ENCODE measurements at regions not wholly inside any gene's neighbourhood (a gene's known extent, or its start where the extent isn't known, plus 50 kb on each side); places are given as distances from the start of the nearest gene placed in this dataset.

- DNase-seq (no peak), ATAC-seq (no peak)
- WGBS, 4 donors, result 73 to 78% (median 77%) methylated on average over 2 of the region's 2 CpGs
- H3K27me3 ChIP-seq, result peaks cover 0 to 26% (median 5%) of the 10 kb centered on the region in 9 donors
- H3K9me3 ChIP-seq, result peaks cover 0 to 4% (median 0%) of the 10 kb centered on the region in 12 donors
- intact Hi-C loops (cut with DNase I), result no loop called here
- H3K4me3 ChIP-seq, result no peak overlapping the region
- no peak overlapping the region for H3K27ac ChIP-seq
- H3K4me1 ChIP-seq, result no peaks in the 10 kb centered on the region
- no peak for TF ChIP-seq POLR2A (IDR thresholded peaks at IDR 0.05)
- TF ChIP-seq CTCF (IDR thresholded peaks at IDR 0.05), result no peak
- H3K36me3 ChIP-seq, result no peaks in the 10 kb centered on the region
Observed at GRCh38 chr20:48080583-48080982, 295.3 kb upstream of the SULF2 start.

- H3K9me3 ChIP-seq, result no peaks in the 10 kb centered on the region
- intact Hi-C loops (cut with DNase I), result no loop called here
- no peak for DNase-seq
- TF ChIP-seq POLR2A (IDR thresholded peaks at IDR 0.05) (no peak), CTCF (IDR thresholded peaks at IDR 0.05) (no peak)
- WGBS, 4 donors, result 82 to 87% (median 85%) methylated on average over 3 to 5 of the region's 5 CpGs
- no peaks in the 10 kb centered on the region for H3K4me1 ChIP-seq
- peaks cover 0 to 31% (median 5%) of the 10 kb centered on the region in 9 donors for H3K27me3 ChIP-seq
- no peak overlapping the region for H3K27ac ChIP-seq
- ATAC-seq, result no peak
- no peak overlapping the region for H3K4me3 ChIP-seq
- no peaks in the 10 kb centered on the region for H3K36me3 ChIP-seq
Observed at GRCh38 chr20:48079028-48079427, 293.7 kb upstream of the SULF2 start.

GRCh38 chr20:48076747-48077146 is 291.5 kb upstream of the SULF2 start:
- Histone ChIP-seq H3K27me3 (peaks cover 0 to 31% (median 5%) of the 10 kb centered on the region in 9 donors), H3K36me3 (no peaks in the 10 kb centered on the region), H3K27ac (no peak overlapping the region), H3K9me3 (no peaks in the 10 kb centered on the region), H3K4me1 (no peaks in the 10 kb centered on the region), H3K4me3 (no peak overlapping the region)
- TF ChIP-seq CTCF (IDR thresholded peaks at IDR 0.05), result no peak
- ATAC-seq (no peak), DNase-seq (no peak)
- intact Hi-C loops (cut with DNase I), result no loop called here
- WGBS, 4 donors, result 45 to 55% (median 50%) methylated on average over 6 of the region's 6 CpGs

GRCh38 chr20:48076247-48076646 is 291.0 kb upstream of the SULF2 start:
- TF ChIP-seq CTCF (IDR thresholded peaks at IDR 0.05) (no peak), POLR2A (IDR thresholded peaks at IDR 0.05) (no peak)
- Histone ChIP-seq H3K4me1 (no peaks in the 10 kb centered on the region), H3K27me3 (peaks cover 0 to 31% (median 5%) of the 10 kb centered on the region in 9 donors), H3K27ac (no peak overlapping the region), H3K9me3 (no peaks in the 10 kb centered on the region), H3K4me3 (no peak overlapping the region), H3K36me3 (no peaks in the 10 kb centered on the region)
- DNase-seq, result no peak
- intact Hi-C loops (cut with DNase I), result no loop called here
- ATAC-seq, result no peak
- 81 to 86% (median 85%) methylated on average over 11 of the region's 11 CpGs for WGBS, 4 donors
